ENCODE measurements at regions not wholly inside any gene's neighbourhood (a gene's known extent, or its start where the extent isn't known, plus 50 kb on each side); places are given as distances from the start of the nearest gene placed in this dataset.

- TF ChIP-seq CTCF (IDR thresholded peaks at IDR 0.05; ENCODE audit: low read length) = no peak
- TF ChIP-seq EZH2 (optimal IDR thresholded peaks at IDR 0.05; ENCODE audit: low read depth, low read length) = no peak
Measured at GRCh38 chr14:30251557-30252100, 307.3 kb upstream of the G2E3 start.
